ENCODE measurements at regions not wholly inside any gene's neighbourhood (a gene's known extent, or its start where the extent isn't known, plus 50 kb on each side); places are given as distances from the start of the nearest gene placed in this dataset.

DNA sequence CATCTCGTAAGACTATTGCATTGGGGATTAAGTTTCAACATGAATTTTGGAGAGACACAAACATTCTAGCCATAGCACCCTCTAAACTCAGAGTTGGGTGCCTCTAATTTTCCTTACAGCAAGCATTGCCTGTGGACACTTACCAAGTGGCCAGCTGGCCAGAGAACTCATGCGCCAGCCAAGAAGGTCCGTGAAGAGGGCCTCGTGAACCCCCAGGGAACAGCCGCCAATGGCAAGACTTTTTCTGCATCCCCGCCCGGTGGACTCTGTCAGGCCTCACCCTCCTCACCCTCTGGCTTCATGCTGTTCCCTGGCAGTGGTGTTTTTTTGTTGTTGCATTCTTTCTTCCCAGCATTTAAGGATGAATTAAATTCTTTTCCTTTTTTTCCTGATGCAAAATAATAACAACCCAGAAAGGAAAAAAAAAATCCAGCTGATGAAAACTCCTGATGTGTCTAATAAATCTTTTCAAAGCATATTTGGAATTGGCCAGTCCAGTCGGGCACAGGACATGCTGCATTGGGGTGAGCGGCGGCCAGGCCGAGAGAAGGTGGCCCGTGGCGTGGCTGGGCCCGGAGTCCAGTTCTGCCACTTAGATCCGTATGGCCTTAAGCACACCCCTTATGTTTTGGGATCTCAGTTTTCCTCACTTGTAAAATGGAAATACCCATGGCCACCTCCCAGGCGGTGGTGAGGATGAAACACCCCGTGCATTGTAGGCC lies 191.9 kb upstream of the DIO3 start:
- TF ChIP-seq, protein P1, sequence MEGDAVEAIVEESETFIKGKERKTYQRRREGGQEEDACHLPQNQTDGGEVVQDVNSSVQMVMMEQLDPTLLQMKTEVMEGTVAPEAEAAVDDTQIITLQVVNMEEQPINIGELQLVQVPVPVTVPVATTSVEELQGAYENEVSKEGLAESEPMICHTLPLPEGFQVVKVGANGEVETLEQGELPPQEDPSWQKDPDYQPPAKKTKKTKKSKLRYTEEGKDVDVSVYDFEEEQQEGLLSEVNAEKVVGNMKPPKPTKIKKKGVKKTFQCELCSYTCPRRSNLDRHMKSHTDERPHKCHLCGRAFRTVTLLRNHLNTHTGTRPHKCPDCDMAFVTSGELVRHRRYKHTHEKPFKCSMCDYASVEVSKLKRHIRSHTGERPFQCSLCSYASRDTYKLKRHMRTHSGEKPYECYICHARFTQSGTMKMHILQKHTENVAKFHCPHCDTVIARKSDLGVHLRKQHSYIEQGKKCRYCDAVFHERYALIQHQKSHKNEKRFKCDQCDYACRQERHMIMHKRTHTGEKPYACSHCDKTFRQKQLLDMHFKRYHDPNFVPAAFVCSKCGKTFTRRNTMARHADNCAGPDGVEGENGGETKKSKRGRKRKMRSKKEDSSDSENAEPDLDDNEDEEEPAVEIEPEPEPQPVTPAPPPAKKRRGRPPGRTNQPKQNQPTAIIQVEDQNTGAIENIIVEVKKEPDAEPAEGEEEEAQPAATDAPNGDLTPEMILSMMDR (IDR thresholded peaks at IDR 0.05 in 2 of 3, conservative IDR thresholded peaks at IDR 0.05 in 1 of 3; ENCODE audit: borderline replicate concordance in 1 of 3, insufficient read depth in 1 of 3, low read depth in 2 of 3, low read length in 2 of 3): no peak
- TF ChIP-seq POLR2A (IDR thresholded peaks at IDR 0.05; ENCODE audit: borderline replicate concordance, extremely low read depth, insufficient read depth, insufficient read length) (no peak), SRF (IDR thresholded peaks at IDR 0.05; ENCODE audit: low read depth) (no peak), FOSL1 (IDR thresholded peaks at IDR 0.05; ENCODE audit: low read depth) (no peak), POLR2AphosphoS5 (IDR thresholded peaks at IDR 0.05; ENCODE audit: low read depth, low read length) (no peak), EZH2 (IDR thresholded peaks at IDR 0.05) (no peak), CEBPB (IDR thresholded peaks at IDR 0.05; ENCODE audit: low read depth) (no peak), YY1 (IDR thresholded peaks at IDR 0.05; ENCODE audit: extremely low read depth, insufficient replicate concordance, low read depth, low read length) (no peak), EZH2phosphoT487 (IDR thresholded peaks at IDR 0.05; ENCODE audit: borderline replicate concordance) (no peak), JUND (IDR thresholded peaks at IDR 0.05) (no peak)
- TF ChIP-seq, protein P2, sequence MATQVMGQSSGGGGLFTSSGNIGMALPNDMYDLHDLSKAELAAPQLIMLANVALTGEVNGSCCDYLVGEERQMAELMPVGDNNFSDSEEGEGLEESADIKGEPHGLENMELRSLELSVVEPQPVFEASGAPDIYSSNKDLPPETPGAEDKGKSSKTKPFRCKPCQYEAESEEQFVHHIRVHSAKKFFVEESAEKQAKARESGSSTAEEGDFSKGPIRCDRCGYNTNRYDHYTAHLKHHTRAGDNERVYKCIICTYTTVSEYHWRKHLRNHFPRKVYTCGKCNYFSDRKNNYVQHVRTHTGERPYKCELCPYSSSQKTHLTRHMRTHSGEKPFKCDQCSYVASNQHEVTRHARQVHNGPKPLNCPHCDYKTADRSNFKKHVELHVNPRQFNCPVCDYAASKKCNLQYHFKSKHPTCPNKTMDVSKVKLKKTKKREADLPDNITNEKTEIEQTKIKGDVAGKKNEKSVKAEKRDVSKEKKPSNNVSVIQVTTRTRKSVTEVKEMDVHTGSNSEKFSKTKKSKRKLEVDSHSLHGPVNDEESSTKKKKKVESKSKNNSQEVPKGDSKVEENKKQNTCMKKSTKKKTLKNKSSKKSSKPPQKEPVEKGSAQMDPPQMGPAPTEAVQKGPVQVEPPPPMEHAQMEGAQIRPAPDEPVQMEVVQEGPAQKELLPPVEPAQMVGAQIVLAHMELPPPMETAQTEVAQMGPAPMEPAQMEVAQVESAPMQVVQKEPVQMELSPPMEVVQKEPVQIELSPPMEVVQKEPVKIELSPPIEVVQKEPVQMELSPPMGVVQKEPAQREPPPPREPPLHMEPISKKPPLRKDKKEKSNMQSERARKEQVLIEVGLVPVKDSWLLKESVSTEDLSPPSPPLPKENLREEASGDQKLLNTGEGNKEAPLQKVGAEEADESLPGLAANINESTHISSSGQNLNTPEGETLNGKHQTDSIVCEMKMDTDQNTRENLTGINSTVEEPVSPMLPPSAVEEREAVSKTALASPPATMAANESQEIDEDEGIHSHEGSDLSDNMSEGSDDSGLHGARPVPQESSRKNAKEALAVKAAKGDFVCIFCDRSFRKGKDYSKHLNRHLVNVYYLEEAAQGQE (IDR thresholded peaks at IDR 0.05; ENCODE audit: low read depth): no peak
- TF ChIP-seq, protein P3, sequence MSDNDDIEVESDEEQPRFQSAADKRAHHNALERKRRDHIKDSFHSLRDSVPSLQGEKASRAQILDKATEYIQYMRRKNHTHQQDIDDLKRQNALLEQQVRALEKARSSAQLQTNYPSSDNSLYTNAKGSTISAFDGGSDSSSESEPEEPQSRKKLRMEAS (IDR thresholded peaks at IDR 0.05): no peak
